Parathyroid adenoma (tissue), 2 donors: ENCODE measurements at regions not wholly inside any gene's neighbourhood (a gene's known extent, or its start where the extent isn't known, plus 50 kb on each side); places are given as distances from the start of the nearest gene placed in this dataset.
"Not testable (repeated sequence)": the region's sequence is repeated elsewhere in the genome, so short reads cannot be mapped to it uniquely, and the experiment has no call there.

Experiments
- H2AFZ ChIP-seq: fragments of 300-600 bp; sonication (generic); one replicate; pipeline ENCODE4 v1.7.0; 2017; ENCODE audit warnings: antibody characterized with exemption, mild to moderate bottlenecking
- H3K27ac ChIP-seq: fragments of 300-600 bp; sonication (generic); one replicate; pipeline ENCODE4 v1.7.0; 2017
- H3K27me3 ChIP-seq: fragments of 300-600 bp; sonication (generic); one replicate; pipeline ENCODE4 v1.7.0; 2017; ENCODE audit warnings: low read length; ENCODE audit not compliant: control insufficient read depth, insufficient read depth
- H3K36me3 ChIP-seq: fragments of 300-600 bp; sonication (generic); one replicate; pipeline ENCODE4 v1.7.0; 2017; ENCODE audit warnings: low read length; ENCODE audit not compliant: control insufficient read depth, insufficient read depth
- H3K4me1 ChIP-seq: fragments of 300-600 bp; sonication (generic); one replicate; pipeline ENCODE4 v1.7.0; 2017; ENCODE audit warnings: control low read depth
- H3K4me2 ChIP-seq: fragments of 300-600 bp; sonication (generic); one replicate; pipeline ENCODE4 v1.7.0; 2017; ENCODE audit warnings: low read length
- H3K4me3 ChIP-seq: fragments of 300-600 bp; sonication (generic); one replicate; pipeline ENCODE4 v1.7.0; 2017; ENCODE audit warnings: low read depth, low read length
- H3K79me2 ChIP-seq: fragments of 300-600 bp; sonication (generic); one replicate; pipeline ENCODE4 v1.7.0; 2017; ENCODE audit warnings: control low read depth
- H3K9ac ChIP-seq: fragments of 300-600 bp; sonication (generic); one replicate; pipeline ENCODE4 v1.7.0; 2017; ENCODE audit warnings: mild to moderate bottlenecking
- H3K9me3 ChIP-seq: fragments of 300-600 bp; sonication (generic); one replicate; pipeline ENCODE4 v1.7.0; 2017; ENCODE audit warnings: low read length; ENCODE audit not compliant: control insufficient read depth
- TF ChIP-seq, protein P1 (sequence below): fragments of 300-600 bp; sonication (generic); IDR thresholded peaks from one replicate; pipeline ENCODE4 v1.7.0; 2017; ENCODE audit warnings: antibody characterized with exemption, mild to moderate bottlenecking
- donor health status: primary hyperparathyroidism.

DNA sequence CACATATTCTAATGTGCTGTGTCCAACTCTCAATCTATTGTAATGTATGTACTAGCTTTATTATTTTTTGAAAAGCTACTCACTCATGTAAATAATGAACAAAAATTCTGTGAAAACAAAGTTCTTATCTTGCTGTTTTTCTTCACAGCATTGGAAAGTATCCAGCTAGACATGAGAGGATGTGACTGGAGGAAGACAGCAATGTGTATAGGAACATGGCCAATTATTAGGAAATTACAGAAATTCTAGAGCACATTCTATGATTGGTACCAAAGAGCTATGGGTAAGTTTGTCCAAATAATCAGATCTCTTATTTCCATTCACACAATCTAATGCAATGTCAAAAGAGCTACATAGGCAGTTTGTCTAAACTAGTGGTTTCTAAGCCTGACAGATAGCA lies 1100.2 kb downstream of the FSCB start:
- Histone ChIP-seq H3K27ac (no peak overlapping the region), H3K9ac (no peak overlapping the region), H2AFZ (no peak overlapping the region), H3K4me1 (no peaks in the 10 kb centered on the region), H3K79me2 (no peaks in the 10 kb centered on the region), H3K9me3 (no peaks in the 10 kb centered on the region), H3K36me3 (no peaks in the 10 kb centered on the region), H3K4me2 (no peak overlapping the region), H3K27me3 (no peaks in the 10 kb centered on the region), H3K4me3 (no peak overlapping the region)
- TF ChIP-seq, protein P1, sequence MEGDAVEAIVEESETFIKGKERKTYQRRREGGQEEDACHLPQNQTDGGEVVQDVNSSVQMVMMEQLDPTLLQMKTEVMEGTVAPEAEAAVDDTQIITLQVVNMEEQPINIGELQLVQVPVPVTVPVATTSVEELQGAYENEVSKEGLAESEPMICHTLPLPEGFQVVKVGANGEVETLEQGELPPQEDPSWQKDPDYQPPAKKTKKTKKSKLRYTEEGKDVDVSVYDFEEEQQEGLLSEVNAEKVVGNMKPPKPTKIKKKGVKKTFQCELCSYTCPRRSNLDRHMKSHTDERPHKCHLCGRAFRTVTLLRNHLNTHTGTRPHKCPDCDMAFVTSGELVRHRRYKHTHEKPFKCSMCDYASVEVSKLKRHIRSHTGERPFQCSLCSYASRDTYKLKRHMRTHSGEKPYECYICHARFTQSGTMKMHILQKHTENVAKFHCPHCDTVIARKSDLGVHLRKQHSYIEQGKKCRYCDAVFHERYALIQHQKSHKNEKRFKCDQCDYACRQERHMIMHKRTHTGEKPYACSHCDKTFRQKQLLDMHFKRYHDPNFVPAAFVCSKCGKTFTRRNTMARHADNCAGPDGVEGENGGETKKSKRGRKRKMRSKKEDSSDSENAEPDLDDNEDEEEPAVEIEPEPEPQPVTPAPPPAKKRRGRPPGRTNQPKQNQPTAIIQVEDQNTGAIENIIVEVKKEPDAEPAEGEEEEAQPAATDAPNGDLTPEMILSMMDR = no peak

DNA sequence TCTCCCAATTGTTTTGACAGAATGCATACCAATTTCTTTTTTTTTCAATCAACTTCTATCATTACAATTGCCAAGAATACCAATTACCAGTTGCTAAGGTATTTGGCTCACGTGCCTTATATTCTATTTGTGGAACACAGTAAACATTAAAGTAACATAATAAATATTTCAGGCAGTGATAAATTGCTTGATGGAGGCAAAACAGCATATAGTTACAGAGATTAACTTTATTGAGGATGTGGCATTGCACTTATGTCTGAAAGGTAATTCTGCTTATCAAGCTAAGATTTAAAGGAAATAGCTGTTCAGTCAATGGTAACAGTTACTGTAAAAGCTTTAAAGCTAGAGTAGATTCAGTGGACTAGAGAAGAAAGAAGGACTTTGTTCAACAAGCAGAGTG lies 1107.8 kb downstream of the FSCB start:
- H3K36me3 ChIP-seq = no peaks in the 10 kb centered on the region
- no peak overlapping the region for H3K4me3 ChIP-seq
- no peak overlapping the region for H3K9ac ChIP-seq
- H3K4me2 ChIP-seq = no peak overlapping the region
- no peaks in the 10 kb centered on the region for H3K9me3 ChIP-seq
- TF ChIP-seq, protein P1 = no peak
- no peak overlapping the region for H2AFZ ChIP-seq
- no peaks in the 10 kb centered on the region for H3K4me1 ChIP-seq
- no peaks in the 10 kb centered on the region for H3K27me3 ChIP-seq
- H3K27ac ChIP-seq = no peak overlapping the region
- H3K79me2 ChIP-seq = no peaks in the 10 kb centered on the region

DNA sequence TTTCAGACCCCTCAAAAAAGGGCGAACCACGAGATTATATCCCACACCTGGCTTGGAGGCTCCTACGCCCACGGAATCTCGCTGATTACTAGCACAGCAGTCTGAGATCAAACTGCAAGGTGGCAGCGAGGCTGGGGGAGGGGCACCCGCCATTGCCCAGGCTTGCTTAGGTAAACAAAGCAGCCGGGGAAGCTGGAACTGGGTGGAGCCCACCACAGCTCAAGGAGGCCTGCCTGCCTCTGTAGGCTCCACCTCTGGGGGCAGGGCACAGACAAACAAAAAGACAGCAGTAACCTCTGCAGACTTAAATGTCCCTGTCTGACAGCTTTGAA lies 1136.6 kb downstream of the FSCB start:
- not testable (repeated sequence) for H3K9me3 ChIP-seq

GRCh38 chr14:43369710-43370564 lies 1137.1 kb downstream of the FSCB start:
- H3K9me3 ChIP-seq = no peaks in the 10 kb centered on the region
- TF ChIP-seq, protein P1 = no peak
- no peak overlapping the region for H2AFZ ChIP-seq
- H3K4me3 ChIP-seq = no peak overlapping the region
- H3K9ac ChIP-seq = no peak overlapping the region
- no peak overlapping the region for H3K4me2 ChIP-seq
- H3K79me2 ChIP-seq = no peaks in the 10 kb centered on the region
- H3K36me3 ChIP-seq = no peaks in the 10 kb centered on the region
- H3K27me3 ChIP-seq = no peaks in the 10 kb centered on the region
- H3K4me1 ChIP-seq = no peaks in the 10 kb centered on the region
- H3K27ac ChIP-seq = no peak overlapping the region

More for the DNA sequence above, 1136.6 kb downstream of the FSCB start:
- not testable (repeated sequence) for H3K27me3 ChIP-seq, H3K9ac ChIP-seq, H3K36me3 ChIP-seq, H3K79me2 ChIP-seq, H3K4me1 ChIP-seq, H3K27ac ChIP-seq, H3K4me3 ChIP-seq, H2AFZ ChIP-seq, H3K4me2 ChIP-seq

DNA sequence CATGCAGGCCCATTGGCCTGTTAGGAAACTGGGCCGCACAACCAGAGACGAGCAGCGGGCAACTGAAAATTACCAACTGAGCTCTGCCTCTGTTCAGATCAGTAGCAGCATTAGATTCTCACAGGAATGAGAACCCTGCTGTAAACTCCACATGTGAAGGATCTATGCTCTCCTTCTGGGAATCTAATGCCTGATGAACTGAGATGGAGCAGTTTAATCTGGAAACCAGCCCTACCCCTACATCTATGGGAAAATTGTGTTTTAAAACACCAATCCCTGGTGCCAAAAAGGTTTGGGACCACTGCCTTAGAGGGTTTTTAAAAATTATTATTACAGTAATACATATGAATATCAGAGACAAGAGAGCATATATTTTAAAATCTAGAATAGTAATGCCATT lies 1144.5 kb downstream of the FSCB start:
- H3K4me3 ChIP-seq = no peak overlapping the region
- H3K27me3 ChIP-seq = no peaks in the 10 kb centered on the region

More for the DNA sequence above, 1144.5 kb downstream of the FSCB start:
- H3K27ac ChIP-seq = no peak overlapping the region
- no peak overlapping the region for H2AFZ ChIP-seq
- no peaks in the 10 kb centered on the region for H3K79me2 ChIP-seq
- no peaks in the 10 kb centered on the region for H3K4me1 ChIP-seq
- TF ChIP-seq, protein P1 = no peak
- H3K9ac ChIP-seq = no peak overlapping the region
- H3K9me3 ChIP-seq = no peaks in the 10 kb centered on the region
- no peaks in the 10 kb centered on the region for H3K36me3 ChIP-seq
- no peak overlapping the region for H3K4me2 ChIP-seq
